HepG2 (cell line): ENCODE measurements at regions not wholly inside any gene's neighbourhood (a gene's known extent, or its start where the extent isn't known, plus 50 kb on each side); places are given as distances from the start of the nearest gene placed in this dataset.
A peak's percentile ranks its signal among the peaks of the same experiment; 100 is the strongest.

Experiments used
- ATAD3A ChIP-seq: sonication (generic); formaldehyde crosslinking; IDR thresholded peaks from 2 replicates; pipeline ENCODE4 v1.4.0; 2020; ENCODE audit warnings: missing genetic modification reagents
- ATM ChIP-seq: fragments of 450-650 bp; IDR thresholded peaks from 2 replicates; pipeline ENCODE4 v1.7.1; 2017; ENCODE audit warnings: mild to moderate bottlenecking, borderline replicate concordance
- BRD4 ChIP-seq: sonication (generic); formaldehyde crosslinking; IDR thresholded peaks from 2 replicates; pipeline ENCODE4 v1.4.0; 2020; ENCODE audit warnings: missing genetic modification reagents
- CCDC6 ChIP-seq: sonication (generic); formaldehyde crosslinking; IDR thresholded peaks from 2 replicates; pipeline ENCODE4 v1.8.1; 2022; ENCODE audit warnings: mild to moderate bottlenecking, missing genetic modification reagents, moderate library complexity
- GTF3A ChIP-seq: sonication (generic); formaldehyde crosslinking; conservative IDR thresholded peaks from 2 replicates; pipeline ENCODE4 v1.4.0; 2020; ENCODE audit warnings: mild to moderate bottlenecking, missing genetic modification reagents
- HOXD1 ChIP-seq: sonication (generic); formaldehyde crosslinking; IDR thresholded peaks from 2 replicates; pipeline ENCODE4 v1.5.0; 2020; ENCODE audit warnings: missing genetic modification reagents
- JUN ChIP-seq: sonication (generic); formaldehyde crosslinking; IDR thresholded peaks from 2 replicates; pipeline ENCODE4 v1.4.0; 2020; ENCODE audit warnings: mild to moderate bottlenecking, missing genetic modification reagents
- MED1 ChIP-seq: sonication (generic); formaldehyde crosslinking; IDR thresholded peaks from 2 replicates; pipeline ENCODE4 v1.4.0; 2020; ENCODE audit warnings: missing genetic modification reagents
- MEIS2 ChIP-seq: sonication (generic); formaldehyde crosslinking; IDR thresholded peaks from 2 replicates; pipeline ENCODE4 v1.9.0; 2021; ENCODE audit warnings: mild to moderate bottlenecking, missing genetic modification reagents
- POLR2AphosphoS5 ChIP-seq: IDR thresholded peaks from 2 replicates; pipeline ENCODE4 v1.6.1; 2012; ENCODE audit warnings: low read depth, low read length
- SMARCE1 ChIP-seq: fragments of 450-650 bp; IDR thresholded peaks from 2 replicates; pipeline ENCODE4 v1.6.1; 2017; ENCODE audit warnings: borderline replicate concordance
- TBX3 ChIP-seq: fragments of 450-650 bp; IDR thresholded peaks from 2 replicates; pipeline ENCODE4 v1.6.1; 2017; ENCODE audit warnings: antibody characterized with exemption, mild to moderate bottlenecking, inconsistent platforms, borderline replicate concordance
- ZFP37 ChIP-seq: sonication (generic); formaldehyde crosslinking; IDR thresholded peaks from 2 replicates; pipeline ENCODE4 v1.4.0; 2020; ENCODE audit warnings: missing genetic modification reagents, borderline replicate concordance
- ZFYVE20 ChIP-seq: sonication (generic); formaldehyde crosslinking; IDR thresholded peaks from 2 replicates; pipeline ENCODE4 v1.8.0; 2023; ENCODE audit warnings: low read depth, mild to moderate bottlenecking, moderate library complexity, missing genetic modification reagents, borderline replicate concordance
- ZIK1 ChIP-seq: sonication (generic); formaldehyde crosslinking; IDR thresholded peaks from 2 replicates; pipeline ENCODE4 v1.5.0; 2020; ENCODE audit warnings: mild to moderate bottlenecking, low read depth, missing genetic modification reagents, borderline replicate concordance
- ZNF343 ChIP-seq: sonication (generic); formaldehyde crosslinking; IDR thresholded peaks from 2 replicates; pipeline ENCODE4 v1.4.0; 2020; ENCODE audit warnings: mild to moderate bottlenecking, missing genetic modification reagents
- ZNF484 ChIP-seq: sonication (generic); formaldehyde crosslinking; IDR thresholded peaks from 2 replicates; pipeline ENCODE4 v1.5.1; 2020; ENCODE audit warnings: mild to moderate bottlenecking, low read depth, missing genetic modification reagents, borderline replicate concordance
- ZNF503 ChIP-seq: sonication (generic); formaldehyde crosslinking; IDR thresholded peaks from 2 replicates; pipeline ENCODE4 v1.4.0; 2020; ENCODE audit warnings: missing genetic modification reagents
- ZNF737 ChIP-seq: sonication (generic); formaldehyde crosslinking; IDR thresholded peaks from 2 replicates; pipeline ENCODE4 v1.5.0; 2020; ENCODE audit warnings: missing genetic modification reagents, mild to moderate bottlenecking, borderline replicate concordance
- ZNF850 ChIP-seq: sonication (generic); formaldehyde crosslinking; conservative IDR thresholded peaks from 2 replicates; pipeline ENCODE4 v1.9.0; 2021; ENCODE audit warnings: mild to moderate bottlenecking, missing genetic modification reagents
- ZZZ3 ChIP-seq: sonication (generic); formaldehyde crosslinking; IDR thresholded peaks from 2 replicates; pipeline ENCODE4 v1.4.0; 2020; ENCODE audit warnings: missing genetic modification reagents, mild to moderate bottlenecking, borderline replicate concordance
- TF ChIP-seq, protein P1 (sequence below): IDR thresholded peaks from 2 replicates; pipeline ENCODE4 v1.6.1; 2016; ENCODE audit warnings: low read depth
- TF ChIP-seq, protein P2 (sequence below): sonication (generic); IDR thresholded peaks from 2 replicates; pipeline ENCODE4 v1.6.1; 2016; ENCODE audit warnings: low read depth, borderline replicate concordance
- TF ChIP-seq, protein P3 (sequence below): sonication (generic); formaldehyde crosslinking; IDR thresholded peaks from 2 replicates; pipeline ENCODE4 v1.8.1; 2022; ENCODE audit warnings: low read depth, mild to moderate bottlenecking, missing genetic modification reagents

- TF ChIP-seq ZNF503: peak; percentile 11; the same call in 1 of the 2 replicates
- no peak; the same call in 1 of the 2 replicates for TF ChIP-seq POLR2AphosphoS5
- TF ChIP-seq ATAD3A (CRISPR knock-in tag): 0 out of 2 replicates have a peak, but pooled peaks have one; percentile 44
- no peak for TF ChIP-seq TBX3
- TF ChIP-seq SMARCE1: no peak
- TF ChIP-seq JUN (CRISPR knock-in tag): no peak
- TF ChIP-seq ZNF484: no peak
- TF ChIP-seq, protein P1, sequence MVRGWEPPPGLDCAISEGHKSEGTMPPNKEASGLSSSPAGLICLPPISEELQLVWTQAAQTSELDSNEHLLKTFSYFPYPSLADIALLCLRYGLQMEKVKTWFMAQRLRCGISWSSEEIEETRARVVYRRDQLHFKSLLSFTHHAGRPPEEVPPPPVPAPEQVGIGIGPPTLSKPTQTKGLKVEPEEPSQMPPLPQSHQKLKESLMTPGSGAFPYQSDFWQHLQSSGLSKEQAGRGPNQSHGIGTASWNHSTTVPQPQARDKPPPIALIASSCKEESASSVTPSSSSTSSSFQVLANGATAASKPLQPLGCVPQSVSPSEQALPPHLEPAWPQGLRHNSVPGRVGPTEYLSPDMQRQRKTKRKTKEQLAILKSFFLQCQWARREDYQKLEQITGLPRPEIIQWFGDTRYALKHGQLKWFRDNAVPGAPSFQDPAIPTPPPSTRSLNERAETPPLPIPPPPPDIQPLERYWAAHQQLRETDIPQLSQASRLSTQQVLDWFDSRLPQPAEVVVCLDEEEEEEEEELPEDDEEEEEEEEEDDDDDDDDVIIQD: no peak
- peak; percentile 15; the same call in 1 of the 2 replicates for TF ChIP-seq MED1 (CRISPR knock-in tag)
- 0 out of 2 replicates have a peak, but pooled peaks have one; percentile 27 for TF ChIP-seq ZZZ3 (CRISPR knock-in tag)
- TF ChIP-seq ZFYVE20 (CRISPR knock-in tag): no peak; the same call in 1 of the 2 replicates
- TF ChIP-seq, protein P2, sequence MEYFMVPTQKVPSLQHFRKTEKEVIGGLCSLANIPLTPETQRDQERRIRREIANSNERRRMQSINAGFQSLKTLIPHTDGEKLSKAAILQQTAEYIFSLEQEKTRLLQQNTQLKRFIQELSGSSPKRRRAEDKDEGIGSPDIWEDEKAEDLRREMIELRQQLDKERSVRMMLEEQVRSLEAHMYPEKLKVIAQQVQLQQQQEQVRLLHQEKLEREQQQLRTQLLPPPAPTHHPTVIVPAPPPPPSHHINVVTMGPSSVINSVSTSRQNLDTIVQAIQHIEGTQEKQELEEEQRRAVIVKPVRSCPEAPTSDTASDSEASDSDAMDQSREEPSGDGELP: no peak
- TF ChIP-seq BRD4: no peak
- TF ChIP-seq ATM: no peak
- peak; percentile 30; the same call in 1 of the 2 replicates for TF ChIP-seq ZNF343 (CRISPR knock-in tag)
- no peak for TF ChIP-seq ZIK1 (CRISPR knock-in tag)
- TF ChIP-seq GTF3A (CRISPR knock-in tag): 0 out of 2 replicates have a peak, but pooled peaks have one; percentile 40
- no peak for TF ChIP-seq MEIS2
- TF ChIP-seq HOXD1: no peak
- TF ChIP-seq ZFP37 (CRISPR knock-in tag): 0 out of 2 replicates have a peak, but pooled peaks have one; percentile 15
- peak; percentile 33; the same call in 1 of the 2 replicates for TF ChIP-seq CCDC6 (CRISPR knock-in tag)
- no peak for TF ChIP-seq ZNF737 (CRISPR knock-in tag)
- TF ChIP-seq ZNF850: no peak
- TF ChIP-seq, protein P3, sequence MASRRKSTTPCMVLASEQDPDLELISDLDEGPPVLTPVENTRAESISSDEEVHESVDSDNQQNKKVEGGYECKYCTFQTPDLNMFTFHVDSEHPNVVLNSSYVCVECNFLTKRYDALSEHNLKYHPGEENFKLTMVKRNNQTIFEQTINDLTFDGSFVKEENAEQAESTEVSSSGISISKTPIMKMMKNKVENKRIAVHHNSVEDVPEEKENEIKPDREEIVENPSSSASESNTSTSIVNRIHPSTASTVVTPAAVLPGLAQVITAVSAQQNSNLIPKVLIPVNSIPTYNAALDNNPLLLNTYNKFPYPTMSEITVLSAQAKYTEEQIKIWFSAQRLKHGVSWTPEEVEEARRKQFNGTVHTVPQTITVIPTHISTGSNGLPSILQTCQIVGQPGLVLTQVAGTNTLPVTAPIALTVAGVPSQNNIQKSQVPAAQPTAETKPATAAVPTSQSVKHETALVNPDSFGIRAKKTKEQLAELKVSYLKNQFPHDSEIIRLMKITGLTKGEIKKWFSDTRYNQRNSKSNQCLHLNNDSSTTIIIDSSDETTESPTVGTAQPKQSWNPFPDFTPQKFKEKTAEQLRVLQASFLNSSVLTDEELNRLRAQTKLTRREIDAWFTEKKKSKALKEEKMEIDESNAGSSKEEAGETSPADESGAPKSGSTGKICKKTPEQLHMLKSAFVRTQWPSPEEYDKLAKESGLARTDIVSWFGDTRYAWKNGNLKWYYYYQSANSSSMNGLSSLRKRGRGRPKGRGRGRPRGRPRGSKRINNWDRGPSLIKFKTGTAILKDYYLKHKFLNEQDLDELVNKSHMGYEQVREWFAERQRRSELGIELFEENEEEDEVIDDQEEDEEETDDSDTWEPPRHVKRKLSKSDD (CRISPR knock-in tag): no peak
Measured at GRCh38 chr2:42925742-42926433, 133.5 kb upstream of the HAAO start (continued).
